ENCODE measurements at regions not wholly inside any gene's neighbourhood (a gene's known extent, or its start where the extent isn't known, plus 50 kb on each side); places are given as distances from the start of the nearest gene placed in this dataset.

DNA sequence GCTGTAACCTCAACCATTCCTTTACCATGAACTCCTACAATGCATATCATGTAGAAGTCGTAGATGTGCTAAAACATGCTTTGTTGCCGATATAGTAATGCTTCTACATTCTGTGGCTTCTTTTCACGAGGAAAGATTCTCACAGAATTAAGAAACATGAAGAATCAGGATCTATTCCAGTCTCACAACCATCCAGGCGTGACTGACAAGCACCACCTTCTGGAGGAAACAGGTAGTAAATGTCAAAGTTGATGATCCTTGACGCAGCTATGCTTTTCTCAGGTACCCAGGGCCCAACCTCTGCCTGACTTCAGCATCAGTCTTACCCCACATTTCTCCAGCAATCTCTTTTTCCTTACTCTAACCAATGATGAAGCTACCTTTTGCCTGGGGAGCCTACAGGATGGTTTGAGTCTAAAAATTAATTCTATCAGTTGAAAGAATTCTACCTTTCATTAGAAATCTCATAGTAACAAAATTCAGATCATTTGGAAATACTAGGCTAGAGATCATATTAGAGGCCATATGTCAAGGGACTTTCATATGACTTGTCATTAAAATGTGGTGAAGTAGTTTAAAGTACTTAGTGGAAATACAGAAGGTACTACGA lies 123.3 kb upstream of the RND3 start:
- TF ChIP-seq, protein P1, sequence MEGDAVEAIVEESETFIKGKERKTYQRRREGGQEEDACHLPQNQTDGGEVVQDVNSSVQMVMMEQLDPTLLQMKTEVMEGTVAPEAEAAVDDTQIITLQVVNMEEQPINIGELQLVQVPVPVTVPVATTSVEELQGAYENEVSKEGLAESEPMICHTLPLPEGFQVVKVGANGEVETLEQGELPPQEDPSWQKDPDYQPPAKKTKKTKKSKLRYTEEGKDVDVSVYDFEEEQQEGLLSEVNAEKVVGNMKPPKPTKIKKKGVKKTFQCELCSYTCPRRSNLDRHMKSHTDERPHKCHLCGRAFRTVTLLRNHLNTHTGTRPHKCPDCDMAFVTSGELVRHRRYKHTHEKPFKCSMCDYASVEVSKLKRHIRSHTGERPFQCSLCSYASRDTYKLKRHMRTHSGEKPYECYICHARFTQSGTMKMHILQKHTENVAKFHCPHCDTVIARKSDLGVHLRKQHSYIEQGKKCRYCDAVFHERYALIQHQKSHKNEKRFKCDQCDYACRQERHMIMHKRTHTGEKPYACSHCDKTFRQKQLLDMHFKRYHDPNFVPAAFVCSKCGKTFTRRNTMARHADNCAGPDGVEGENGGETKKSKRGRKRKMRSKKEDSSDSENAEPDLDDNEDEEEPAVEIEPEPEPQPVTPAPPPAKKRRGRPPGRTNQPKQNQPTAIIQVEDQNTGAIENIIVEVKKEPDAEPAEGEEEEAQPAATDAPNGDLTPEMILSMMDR (IDR thresholded peaks at IDR 0.05) = peak; percentile 71
- no peak for TF ChIP-seq EZH2 (IDR thresholded peaks at IDR 0.05)
- no peak for TF ChIP-seq EZH2phosphoT487 (IDR thresholded peaks at IDR 0.05)
